Midbrain (tissue), 1 donor: ENCODE measurements at regions not wholly inside any gene's neighbourhood (a gene's known extent, or its start where the extent isn't known, plus 50 kb on each side); places are given as distances from the start of the nearest gene placed in this dataset.
"Not testable (repeated sequence)": the region's sequence is repeated elsewhere in the genome, so short reads cannot be mapped to it uniquely, and the experiment has no call there.

Experiments
- DNase-seq: peaks from one replicate; lab custom pipeline; 2025; lab: John Stamatoyannopoulos, UW

GRCh38 chr4:173763389-173763788, 233.4 kb upstream of the HAND2 start:
- DNase-seq = no peak

DNA sequence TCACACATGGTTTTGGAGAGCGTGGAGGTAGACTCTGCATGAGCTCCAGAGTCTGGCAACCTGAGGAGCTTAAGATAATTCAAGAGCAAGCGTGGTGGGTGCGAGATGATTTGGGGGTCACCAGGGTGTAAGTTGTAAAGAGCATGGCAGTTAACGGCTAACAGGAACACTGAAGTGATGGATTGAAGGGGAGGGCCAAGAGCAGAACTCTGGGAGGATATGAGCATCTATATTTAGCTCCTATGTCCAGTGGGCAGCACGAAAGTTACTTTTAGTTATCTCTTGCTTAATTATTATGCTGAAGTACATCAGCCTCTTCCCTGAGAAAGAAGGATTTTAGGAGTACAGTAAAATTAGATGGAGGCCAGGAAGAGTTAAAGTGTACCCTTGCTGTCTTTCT, 231.9 kb upstream of the HAND2 start:
- DNase-seq = no peak

- no peak for DNase-seq
Measured at GRCh38 chr4:173761236-173761635, 231.2 kb upstream of the HAND2 start.

- DNase-seq = no peak
Measured at GRCh38 chr4:173758132-173758531, 228.1 kb upstream of the HAND2 start.

DNA sequence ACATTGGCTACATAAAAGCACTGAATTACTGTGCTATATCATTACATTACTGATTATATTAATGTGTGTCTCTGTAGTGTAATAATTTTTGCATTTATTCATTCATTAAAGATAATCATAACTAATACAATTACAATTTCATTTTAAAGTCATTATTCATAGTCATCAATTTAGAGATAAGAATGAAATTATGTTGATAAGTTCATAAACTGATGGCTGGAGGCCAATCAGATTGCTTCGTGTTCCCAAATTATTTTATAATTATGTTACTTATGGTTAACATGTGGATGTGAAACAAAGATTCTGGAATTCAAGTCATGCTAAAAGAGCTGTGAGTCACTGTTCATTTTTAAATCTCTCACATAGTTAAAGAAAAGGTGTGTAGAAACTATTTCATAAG, 223.4 kb upstream of the HAND2 start:
- DNase-seq = no peak

- DNase-seq = no peak
Measured at GRCh38 chr4:173752610-173753230, 222.7 kb upstream of the HAND2 start.

- no peak for DNase-seq
Measured at GRCh38 chr4:173748353-173748752, 218.3 kb upstream of the HAND2 start.

GRCh38 chr4:173747537-173748257, 217.7 kb upstream of the HAND2 start:
- no peak for DNase-seq

- no peak for DNase-seq
Measured at GRCh38 chr4:173746424-173746823, 216.4 kb upstream of the HAND2 start.

- no peak for DNase-seq
Measured at GRCh38 chr4:173745765-173746164, 215.7 kb upstream of the HAND2 start.

GRCh38 chr4:173736840-173737239, 206.8 kb upstream of the HAND2 start:
- DNase-seq = no peak

GRCh38 chr4:173735585-173735984, 205.6 kb upstream of the HAND2 start:
- DNase-seq = no peak

GRCh38 chr4:173735049-173735448, 205.0 kb upstream of the HAND2 start:
- no peak for DNase-seq

DNA sequence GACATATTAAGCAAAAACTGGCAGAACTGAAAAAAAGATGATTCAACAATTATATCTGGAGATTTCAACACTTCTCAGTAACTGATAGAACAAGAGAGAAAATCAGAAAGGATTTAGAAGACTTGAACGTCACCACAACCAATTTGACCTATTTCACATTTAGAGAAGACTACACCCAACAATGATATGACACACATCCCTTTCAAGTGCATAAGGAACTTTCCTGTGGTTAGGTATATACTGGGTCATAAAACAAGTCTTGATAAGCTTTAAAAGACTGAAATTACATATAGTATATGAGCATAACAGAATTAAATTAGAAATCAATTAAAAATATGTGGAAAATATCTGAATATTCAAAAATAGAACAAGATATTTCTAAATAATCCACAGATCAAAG, 201.2 kb upstream of the HAND2 start:
- no peak for DNase-seq

DNA sequence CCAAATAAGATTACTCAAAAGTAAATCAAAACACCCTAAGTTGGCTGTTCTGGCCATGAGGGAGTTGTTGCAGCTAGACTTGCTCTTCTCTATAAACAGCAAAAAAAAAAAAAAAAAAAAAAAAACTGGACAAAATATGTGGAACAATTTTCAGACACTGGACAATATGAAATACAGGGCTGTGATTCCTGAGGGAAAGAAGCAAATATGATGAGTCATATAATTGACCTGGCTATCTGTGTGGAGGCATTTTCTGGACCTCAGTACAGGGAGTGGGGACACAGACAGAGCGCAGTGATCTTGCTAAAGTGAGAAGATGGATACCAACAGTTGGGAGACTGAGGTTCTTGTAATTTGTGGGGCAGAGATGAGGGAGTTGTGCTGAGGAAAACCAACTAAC, 192.0 kb upstream of the HAND2 start:
- no peak for DNase-seq

DNA sequence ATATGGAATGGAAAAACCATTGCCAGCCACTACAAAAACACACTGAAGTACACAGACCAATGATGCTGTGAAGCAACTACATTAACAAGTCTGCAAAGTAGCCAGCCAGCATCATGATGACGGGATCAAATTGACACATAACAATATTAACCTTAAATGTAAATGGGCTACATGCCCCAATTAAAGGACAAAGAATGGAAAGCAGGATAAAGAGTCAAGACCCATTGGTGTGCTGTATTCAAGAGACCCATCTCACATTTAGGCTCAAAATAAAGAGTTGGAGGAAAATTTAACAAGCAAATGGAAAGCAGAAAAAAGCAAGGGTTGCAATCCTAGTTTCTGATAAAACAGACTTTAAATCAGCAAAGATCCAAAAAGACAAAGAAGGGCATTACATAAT, 188.5 kb upstream of the HAND2 start:
- DNase-seq = not testable (repeated sequence)

- DNase-seq = no peak
Measured at GRCh38 chr4:173717581-173717980, 187.6 kb upstream of the HAND2 start.

GRCh38 chr4:173714456-173714855, 184.4 kb upstream of the HAND2 start:
- no peak for DNase-seq

DNA sequence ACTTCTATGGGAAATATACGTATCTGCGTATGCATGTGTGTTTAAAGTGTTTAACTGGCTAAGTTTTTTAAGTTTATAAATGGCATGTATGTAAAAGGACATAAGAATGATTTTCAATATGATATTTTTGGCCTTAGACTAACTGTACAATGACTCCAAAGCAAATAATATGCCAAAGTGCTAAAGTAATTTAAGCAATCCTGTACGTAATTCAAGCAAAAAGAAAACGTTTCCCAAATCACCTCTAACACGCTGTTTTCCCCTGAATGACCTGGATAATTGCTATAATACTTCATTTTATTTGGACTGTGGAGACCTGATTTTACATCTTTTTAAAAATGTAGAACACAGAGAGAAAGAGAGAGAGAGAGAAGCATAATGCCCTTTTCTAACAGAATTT, 183.0 kb upstream of the HAND2 start:
- no peak for DNase-seq

DNA sequence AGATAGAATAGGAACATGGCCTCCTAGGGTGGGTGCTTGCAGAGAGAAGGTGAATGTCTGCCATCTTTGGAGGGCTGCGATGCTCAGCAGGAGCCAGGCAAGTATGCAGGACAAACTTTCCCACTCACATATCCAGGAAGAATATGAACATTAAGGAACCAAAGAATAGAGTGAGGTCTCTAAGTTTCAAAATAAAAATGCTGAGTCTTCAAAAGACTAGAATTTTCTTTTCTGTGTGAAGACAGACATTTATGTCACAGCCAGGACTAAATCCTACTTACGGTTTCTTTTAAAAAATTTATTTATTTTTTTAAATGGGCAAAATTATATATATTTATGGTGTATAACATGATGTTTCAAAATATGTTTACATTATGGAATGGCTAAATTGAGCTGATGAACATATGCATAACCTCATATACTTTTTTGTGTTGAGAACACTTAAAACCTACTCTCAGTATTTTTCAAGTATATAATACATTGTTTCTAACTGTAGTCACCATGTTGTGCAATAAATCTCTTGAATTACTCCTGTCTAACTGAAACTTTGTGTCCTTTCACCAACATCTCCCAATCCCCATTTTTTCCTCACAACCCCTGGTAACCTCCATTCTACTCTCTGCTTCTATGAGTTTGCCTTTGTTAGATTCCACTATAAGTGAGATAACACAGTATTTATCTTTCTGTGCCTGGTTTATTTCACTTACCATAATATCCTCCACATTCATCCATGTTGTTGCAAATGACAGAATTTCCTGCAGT, 177.8 kb upstream of the HAND2 start:
- no peak for DNase-seq

DNA sequence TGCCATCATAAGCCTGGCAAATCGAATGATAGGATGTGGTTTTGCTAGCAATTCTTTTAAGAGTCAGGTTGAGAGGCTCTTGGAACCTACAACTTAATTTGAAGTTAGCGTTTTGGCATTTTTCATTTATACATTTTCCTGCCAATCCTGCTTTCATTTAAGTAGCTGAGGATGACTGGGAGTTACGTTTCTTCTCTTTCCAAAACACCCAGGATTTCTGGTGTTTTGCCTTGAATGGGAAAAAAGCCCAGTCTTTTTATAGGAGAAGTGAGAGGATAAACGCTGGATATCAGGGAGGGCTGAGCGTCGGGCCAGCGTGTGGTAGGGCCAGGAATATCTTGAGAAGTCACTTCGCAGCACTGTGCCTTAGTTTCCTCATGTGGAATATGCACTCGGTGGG, 174.2 kb upstream of the HAND2 start:
- DNase-seq = no peak

GRCh38 chr4:173703021-173703420, 173.0 kb upstream of the HAND2 start:
- DNase-seq = no peak

DNA sequence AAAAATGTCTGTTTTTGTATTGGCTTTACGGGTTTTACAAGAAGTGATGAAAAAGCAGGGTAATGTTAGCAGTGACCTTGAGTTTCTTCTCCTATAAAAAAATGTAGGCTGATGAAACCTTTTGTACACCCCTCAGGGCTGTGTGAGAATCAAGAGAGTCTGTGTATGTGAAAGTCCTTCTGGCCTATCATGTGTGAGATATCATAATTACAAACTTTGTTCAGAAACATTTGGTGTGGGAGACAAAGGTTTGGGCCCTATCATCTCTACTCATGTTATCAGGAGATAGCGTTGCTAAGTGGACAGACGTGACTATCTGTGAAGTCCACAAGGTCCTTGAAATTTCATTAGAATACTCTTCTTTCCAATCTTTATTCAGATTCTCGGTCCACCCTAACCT, 170.6 kb upstream of the HAND2 start:
- no peak for DNase-seq
